ENCODE measurements at regions not wholly inside any gene's neighbourhood (a gene's known extent, or its start where the extent isn't known, plus 50 kb on each side); places are given as distances from the start of the nearest gene placed in this dataset.

DNA sequence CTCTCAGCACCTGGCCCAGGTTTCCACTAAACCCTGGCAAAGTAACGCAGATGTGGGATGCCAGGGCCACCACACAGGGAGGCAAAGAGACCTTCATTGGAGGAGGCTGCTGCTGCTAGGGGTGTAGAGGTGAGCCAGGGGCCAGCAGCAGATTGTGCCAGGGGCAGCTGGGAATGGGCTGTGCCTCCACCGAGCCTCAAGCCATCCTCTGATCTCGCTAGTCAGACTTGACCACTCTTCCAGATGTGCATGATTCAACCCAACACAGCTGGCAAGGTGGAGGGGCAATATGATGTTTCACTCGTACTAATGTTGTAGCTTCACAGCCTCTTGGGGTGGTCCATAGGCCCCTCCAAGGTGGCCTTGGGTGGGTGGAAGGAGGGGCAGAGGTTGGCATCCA lies 73.0 kb upstream of the MRPS6 start:
- TF ChIP-seq POLR2A (IDR thresholded peaks at IDR 0.05), result no peak
- TF ChIP-seq, protein P1, sequence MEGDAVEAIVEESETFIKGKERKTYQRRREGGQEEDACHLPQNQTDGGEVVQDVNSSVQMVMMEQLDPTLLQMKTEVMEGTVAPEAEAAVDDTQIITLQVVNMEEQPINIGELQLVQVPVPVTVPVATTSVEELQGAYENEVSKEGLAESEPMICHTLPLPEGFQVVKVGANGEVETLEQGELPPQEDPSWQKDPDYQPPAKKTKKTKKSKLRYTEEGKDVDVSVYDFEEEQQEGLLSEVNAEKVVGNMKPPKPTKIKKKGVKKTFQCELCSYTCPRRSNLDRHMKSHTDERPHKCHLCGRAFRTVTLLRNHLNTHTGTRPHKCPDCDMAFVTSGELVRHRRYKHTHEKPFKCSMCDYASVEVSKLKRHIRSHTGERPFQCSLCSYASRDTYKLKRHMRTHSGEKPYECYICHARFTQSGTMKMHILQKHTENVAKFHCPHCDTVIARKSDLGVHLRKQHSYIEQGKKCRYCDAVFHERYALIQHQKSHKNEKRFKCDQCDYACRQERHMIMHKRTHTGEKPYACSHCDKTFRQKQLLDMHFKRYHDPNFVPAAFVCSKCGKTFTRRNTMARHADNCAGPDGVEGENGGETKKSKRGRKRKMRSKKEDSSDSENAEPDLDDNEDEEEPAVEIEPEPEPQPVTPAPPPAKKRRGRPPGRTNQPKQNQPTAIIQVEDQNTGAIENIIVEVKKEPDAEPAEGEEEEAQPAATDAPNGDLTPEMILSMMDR (IDR thresholded peaks at IDR 0.05), result no peak

Measured in body of pancreas (tissue), 4 donors.